GM19035 (cell line): ENCODE measurements at regions not wholly inside any gene's neighbourhood (a gene's known extent, or its start where the extent isn't known, plus 50 kb on each side); places are given as distances from the start of the nearest gene placed in this dataset.

ENCODE experiments used
- ATAC-seq: cut with Tn5 transposase; IDR thresholded peaks from one replicate; pipeline ENCODE4 v1.9.1; 2021; ENCODE audit not compliant: unreplicated experiment

- ATAC-seq = no peak
Measured at GRCh38 chr14:96617635-96618034, 115.5 kb downstream of the PAPOLA start.

GRCh38 chr14:96622926-96623325 lies 120.7 kb downstream of the PAPOLA start:
- no peak for ATAC-seq

GRCh38 chr14:96623676-96624484 lies 121.7 kb downstream of the PAPOLA start:
- ATAC-seq = no peak

GRCh38 chr14:96624661-96625425 lies 122.7 kb downstream of the PAPOLA start:
- no peak for ATAC-seq

GRCh38 chr14:96625426-96625985 lies 123.3 kb downstream of the PAPOLA start:
- no peak for ATAC-seq

- ATAC-seq = no peak
Measured at GRCh38 chr14:96626121-96626768, 124.1 kb downstream of the PAPOLA start.

- ATAC-seq = no peak
Measured at GRCh38 chr14:96626916-96627315, 124.7 kb downstream of the PAPOLA start.

GRCh38 chr14:96627386-96627785 lies 125.2 kb downstream of the PAPOLA start:
- ATAC-seq = no peak

GRCh38 chr14:96627811-96628775 lies 125.9 kb downstream of the PAPOLA start:
- no peak for ATAC-seq

- ATAC-seq = no peak
Measured at GRCh38 chr14:96629082-96629481, 126.9 kb downstream of the PAPOLA start.

GRCh38 chr14:96629558-96630222 lies 127.5 kb downstream of the PAPOLA start:
- no peak for ATAC-seq

- ATAC-seq = no peak
Measured at GRCh38 chr14:96630281-96630680, 128.1 kb downstream of the PAPOLA start.

- no peak for ATAC-seq
Measured at GRCh38 chr14:96631030-96631429, 128.8 kb downstream of the PAPOLA start.

- ATAC-seq = no peak
Measured at GRCh38 chr14:96631621-96632362, 129.6 kb downstream of the PAPOLA start.

- ATAC-seq = no peak
Measured at GRCh38 chr14:96632363-96632758, 130.2 kb downstream of the PAPOLA start.

- ATAC-seq = no peak
Measured at GRCh38 chr14:96633096-96633495, 130.9 kb downstream of the PAPOLA start.

- no peak for ATAC-seq
Measured at GRCh38 chr14:96634481-96634880, 132.3 kb downstream of the PAPOLA start.

- no peak for ATAC-seq
Measured at GRCh38 chr14:96634896-96635295, 132.7 kb downstream of the PAPOLA start.

GRCh38 chr14:96635850-96636249 lies 133.7 kb downstream of the PAPOLA start:
- ATAC-seq = no peak
